H1 (cell line): ENCODE measurements at regions not wholly inside any gene's neighbourhood (a gene's known extent, or its start where the extent isn't known, plus 50 kb on each side); places are given as distances from the start of the nearest gene placed in this dataset.

Experiments used
- GTF2F1 ChIP-seq: IDR thresholded peaks from 2 replicates; pipeline ENCODE4 v1.6.1; 2012; ENCODE audit warnings: low read depth, low read length, improper control_type of control experiment, borderline replicate concordance
- HDAC2 ChIP-seq, 2 experiments: fragments of 300-600 bp in 1 of 2; sonication (generic) in 1 of 2; IDR thresholded peaks; 2 replicates each; pipeline ENCODE4 v1.6.1; 2011 to 2012; ENCODE audit warnings: low read depth in 2 of 2, low read length in 2 of 2, mild to moderate bottlenecking in 2 of 2, moderate library complexity in 2 of 2, borderline replicate concordance in 1 of 2, inconsistent platforms in 1 of 2

- TF ChIP-seq GTF2F1: no peak
- no peak for TF ChIP-seq HDAC2 (IDR thresholded peaks at IDR 0.05; ENCODE audit: borderline replicate concordance in 1 of 2, low read depth in 2 of 2, low read length in 2 of 2)
These were observed 588.8 kb downstream of the BNC2 start (continued) for GRCh38 chr9:16281707-16282106.
